HG03095 (cell line): ENCODE measurements at regions not wholly inside any gene's neighbourhood (a gene's known extent, or its start where the extent isn't known, plus 50 kb on each side); places are given as distances from the start of the nearest gene placed in this dataset.
"Not testable (repeated sequence)": the region's sequence is repeated elsewhere in the genome, so short reads cannot be mapped to it uniquely, and the experiment has no call there.

ENCODE experiments used
- ATAC-seq: cut with Tn5 transposase; IDR thresholded peaks from one replicate; pipeline ENCODE4 v1.9.1; 2021; ENCODE audit warnings: moderate library complexity; ENCODE audit not compliant: unreplicated experiment

- ATAC-seq = no peak
These were observed 234.5 kb downstream of the THBS2 start for GRCh38 chr6:169019111-169019510.

- no peak for ATAC-seq
These were observed 236.9 kb downstream of the THBS2 start for GRCh38 chr6:169016758-169017157.

GRCh38 chr6:169014211-169015197 lies 239.1 kb downstream of the THBS2 start:
- no peak for ATAC-seq

GRCh38 chr6:169009628-169010027 lies 244.0 kb downstream of the THBS2 start:
- no peak for ATAC-seq

DNA sequence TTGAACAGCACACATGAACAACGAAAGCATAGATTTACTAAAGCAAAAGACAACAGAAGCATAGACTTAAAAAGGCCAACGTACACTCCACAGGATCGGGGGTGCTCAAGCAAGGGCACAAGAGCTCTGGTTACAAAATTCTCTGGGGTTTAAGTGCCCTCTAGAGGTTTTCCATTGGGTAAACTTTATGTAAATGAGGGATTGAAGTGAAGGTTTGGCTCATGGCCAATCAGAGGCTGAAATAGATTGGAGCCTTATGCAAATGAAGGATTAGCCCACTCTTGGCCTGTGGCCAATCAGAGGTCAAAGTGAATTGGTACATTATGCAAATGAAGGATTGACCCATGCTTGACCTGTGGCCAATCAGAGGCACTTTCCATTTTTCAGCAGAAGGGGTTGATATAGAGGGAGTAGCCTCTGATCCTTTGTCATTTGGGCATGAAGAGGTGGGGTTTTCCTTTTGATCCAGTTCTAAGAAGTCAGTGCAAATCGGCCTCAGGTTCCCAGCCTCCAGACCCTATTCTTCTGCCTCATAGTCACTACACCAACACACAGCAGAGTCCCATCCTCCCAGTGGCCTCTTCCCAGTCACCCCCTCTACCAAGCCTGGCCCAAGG lies 244.9 kb downstream of the THBS2 start:
- no peak for ATAC-seq

- no peak for ATAC-seq
These were observed 248.5 kb downstream of the THBS2 start for GRCh38 chr6:169005166-169005565.

DNA sequence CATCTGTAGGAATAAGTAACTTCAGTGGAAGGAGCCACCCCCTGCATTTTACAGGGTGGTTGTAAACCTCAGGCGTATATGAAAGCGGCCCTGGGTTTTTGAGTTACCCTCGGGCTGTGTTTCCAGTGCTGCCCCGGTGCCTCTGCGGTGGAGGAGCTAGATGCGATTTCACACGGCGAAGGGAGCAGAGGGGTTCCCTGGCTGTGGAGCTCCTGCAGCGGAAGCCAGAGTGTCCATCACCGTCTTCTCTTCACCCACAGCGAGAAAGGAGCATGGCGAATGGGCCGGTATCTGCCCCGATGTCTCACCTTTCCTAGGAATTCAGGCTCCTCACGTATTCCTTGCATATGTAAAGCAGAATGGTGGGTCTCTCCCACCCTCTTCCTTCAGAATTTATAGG lies 253.6 kb downstream of the THBS2 start:
- no peak for ATAC-seq

- ATAC-seq = no peak
These were observed 254.3 kb downstream of the THBS2 start for GRCh38 chr6:168999392-168999791.

- no peak for ATAC-seq
These were observed 257.4 kb downstream of the THBS2 start for GRCh38 chr6:168996356-168996625.

DNA sequence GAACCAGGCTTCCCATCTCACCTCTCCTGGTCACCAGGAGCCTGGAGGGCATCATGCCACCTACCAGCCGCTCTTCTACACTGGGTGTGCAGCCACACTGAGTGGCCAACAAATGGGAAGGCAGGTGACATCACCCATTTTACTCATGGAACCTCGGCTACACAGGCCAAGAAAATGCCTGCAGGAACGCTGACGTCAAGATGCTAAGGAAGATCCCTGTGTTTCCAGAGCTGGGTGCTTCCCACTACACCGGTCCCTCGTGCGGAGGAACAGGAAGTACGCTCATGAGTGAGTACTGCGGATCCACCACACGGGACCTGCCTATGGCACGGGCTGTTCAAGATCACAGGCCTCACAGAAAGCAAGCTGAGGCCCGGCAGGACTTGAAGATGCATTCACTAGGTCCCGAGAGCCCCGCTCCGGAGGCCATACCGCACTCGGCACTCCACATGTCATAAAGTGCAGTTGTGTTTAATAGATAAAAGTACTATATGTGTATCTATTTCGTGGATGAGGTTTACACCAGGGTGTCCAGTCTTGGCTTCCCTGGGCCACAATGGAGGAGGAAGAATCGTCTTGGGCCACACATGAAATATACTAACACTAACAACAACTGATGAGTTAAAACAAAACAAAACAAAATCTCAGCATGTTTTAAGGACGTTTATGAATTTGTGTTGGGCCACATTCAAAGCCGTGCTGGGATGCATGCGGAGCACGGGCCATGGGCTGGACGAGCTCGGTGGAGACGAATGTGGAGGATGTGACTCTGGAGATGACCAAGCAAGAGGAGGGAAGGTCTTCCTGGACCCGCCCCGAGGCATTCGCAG lies 257.9 kb downstream of the THBS2 start:
- ATAC-seq = no peak

DNA sequence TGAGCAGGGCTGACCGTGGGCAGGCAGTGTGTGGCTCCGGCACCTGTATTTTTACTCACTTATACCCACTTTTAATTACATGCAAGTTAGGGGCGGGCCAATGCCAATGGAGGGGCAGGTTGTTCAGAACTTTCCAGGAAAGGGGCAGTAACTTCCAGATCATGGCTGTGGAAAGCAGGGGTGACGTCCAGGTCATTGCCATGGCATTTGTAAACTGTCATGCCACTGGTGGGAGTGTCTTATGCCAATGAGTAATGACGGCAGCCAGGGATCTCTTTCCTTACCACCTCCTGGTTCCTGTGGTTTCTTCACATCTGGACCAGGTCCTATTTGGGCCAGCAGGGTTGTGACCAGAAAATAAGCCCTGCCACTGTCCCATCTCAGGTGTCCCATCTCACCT lies 258.7 kb downstream of the THBS2 start:
- no peak for ATAC-seq

DNA sequence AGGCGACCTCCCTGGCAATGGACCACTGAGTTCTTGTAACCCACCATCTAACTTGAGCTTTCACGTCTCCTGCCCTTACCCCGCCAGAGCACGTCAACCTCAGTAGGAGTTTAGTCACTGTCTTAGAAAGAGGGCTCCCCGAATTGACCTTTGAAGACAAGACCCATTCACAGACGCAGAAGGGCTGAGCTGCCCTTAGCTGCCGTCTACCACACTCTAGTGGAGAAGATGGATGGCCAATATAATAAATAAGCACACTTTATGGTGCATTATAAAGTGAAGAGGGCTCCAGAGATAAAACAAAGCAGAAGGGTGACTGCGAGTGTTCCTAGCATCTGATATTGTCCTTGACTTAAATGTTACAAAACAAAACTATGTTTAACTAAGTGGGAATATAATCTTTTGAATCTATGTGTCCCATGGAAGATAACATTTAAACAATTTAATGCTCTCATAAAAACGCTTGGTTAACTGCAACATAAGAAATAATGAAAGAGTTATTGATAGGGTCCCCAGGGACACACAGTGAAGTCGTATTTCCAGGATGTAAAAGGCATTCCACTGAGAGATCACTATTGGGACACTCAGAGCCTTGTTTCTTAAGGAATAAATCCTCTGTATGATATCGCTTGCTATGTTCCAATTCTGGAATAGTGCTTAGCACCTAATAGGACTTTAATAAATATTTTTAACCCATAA lies 261.1 kb downstream of the THBS2 start:
- no peak for ATAC-seq

DNA sequence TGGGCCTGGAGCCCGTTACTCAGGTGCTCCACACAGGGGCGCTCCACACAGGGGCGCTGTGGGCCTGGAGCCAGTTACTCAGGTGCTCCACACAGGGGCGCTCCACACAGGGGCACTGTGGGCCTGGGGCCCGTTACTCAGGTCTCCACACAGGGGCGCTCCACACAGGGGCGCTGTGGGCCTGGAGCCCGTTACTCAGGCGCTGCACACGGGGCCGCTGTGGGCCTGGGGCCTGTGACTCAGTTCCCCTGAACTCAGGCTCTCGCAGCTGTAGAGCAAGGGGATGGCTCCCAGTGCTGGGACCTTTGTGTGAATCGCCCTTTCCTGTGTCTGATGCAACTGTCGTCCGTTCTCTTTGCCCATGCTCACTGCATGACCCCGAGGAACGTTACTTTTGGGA lies 262.0 kb downstream of the THBS2 start:
- ATAC-seq = not testable (repeated sequence)

DNA sequence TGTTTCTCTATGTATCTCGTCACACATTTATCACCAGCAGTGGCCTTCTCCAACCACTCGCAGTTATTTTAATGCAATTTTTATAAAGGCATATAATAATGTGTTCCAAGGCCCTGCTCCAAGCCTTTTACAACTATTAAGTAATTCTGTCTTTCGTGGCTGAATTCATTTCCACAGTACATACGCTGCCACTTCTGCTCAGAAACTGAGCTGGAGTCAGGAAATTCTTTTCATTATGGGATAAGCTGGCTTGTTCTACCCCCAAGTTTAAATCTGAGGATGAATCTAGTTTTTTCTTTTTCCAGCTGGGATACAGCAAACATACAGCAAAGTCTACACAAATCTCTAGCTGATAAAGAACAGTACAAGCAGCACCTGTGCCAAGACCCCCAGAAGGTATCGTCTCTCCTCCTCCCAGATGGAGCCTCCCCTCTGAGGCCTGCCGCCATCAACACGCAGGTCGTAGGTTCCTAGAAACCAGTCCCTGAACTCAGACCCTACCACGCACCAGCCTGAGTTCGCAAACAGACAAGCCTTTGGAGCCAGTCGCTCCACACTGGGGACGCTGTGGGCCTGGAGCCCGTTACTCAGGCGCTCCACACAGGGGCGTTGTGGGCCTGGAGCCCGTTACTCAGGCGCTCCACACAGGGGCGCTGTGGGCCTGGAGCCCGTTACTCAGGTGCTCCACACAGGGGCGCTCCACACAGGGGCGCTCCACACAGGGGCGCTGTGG lies 263.5 kb downstream of the THBS2 start:
- ATAC-seq = no peak

DNA sequence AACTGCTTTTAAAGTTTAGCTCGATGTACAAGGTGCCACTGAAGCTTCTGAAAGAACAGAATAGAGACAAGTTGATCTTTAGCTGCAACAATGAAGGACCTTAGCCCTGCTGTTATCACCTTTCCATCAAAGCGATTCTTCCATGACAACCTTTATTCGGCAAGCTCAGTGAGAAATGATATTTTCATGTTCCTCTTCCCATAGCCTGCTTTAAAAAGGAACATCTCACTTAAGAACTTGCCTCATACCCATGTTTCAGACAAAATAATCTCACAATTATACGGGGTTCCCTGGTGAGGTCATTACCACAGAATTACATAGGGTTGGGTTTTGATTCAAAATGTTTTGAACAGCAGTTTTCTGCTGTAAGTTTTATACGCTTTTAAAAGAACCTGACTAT lies 264.2 kb downstream of the THBS2 start:
- ATAC-seq = no peak

DNA sequence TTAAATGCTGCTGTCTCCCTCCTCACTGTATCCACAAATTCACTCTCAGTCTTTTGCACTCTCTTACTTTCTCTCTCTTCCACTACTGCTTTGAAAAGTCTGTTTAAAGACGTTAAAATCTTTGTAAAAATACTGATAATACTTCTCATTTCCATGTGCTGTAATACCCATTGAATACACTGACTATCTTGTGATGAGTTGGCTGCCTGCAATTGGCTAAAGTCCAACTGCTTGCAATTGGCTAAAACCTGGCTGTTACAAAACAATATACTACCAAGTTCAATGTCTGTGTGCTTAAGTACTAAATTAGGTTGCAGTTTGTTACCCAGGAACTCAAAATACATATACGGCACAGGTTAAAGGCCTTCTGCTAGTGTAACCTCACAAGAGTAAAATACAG lies 264.8 kb downstream of the THBS2 start:
- ATAC-seq = no peak

DNA sequence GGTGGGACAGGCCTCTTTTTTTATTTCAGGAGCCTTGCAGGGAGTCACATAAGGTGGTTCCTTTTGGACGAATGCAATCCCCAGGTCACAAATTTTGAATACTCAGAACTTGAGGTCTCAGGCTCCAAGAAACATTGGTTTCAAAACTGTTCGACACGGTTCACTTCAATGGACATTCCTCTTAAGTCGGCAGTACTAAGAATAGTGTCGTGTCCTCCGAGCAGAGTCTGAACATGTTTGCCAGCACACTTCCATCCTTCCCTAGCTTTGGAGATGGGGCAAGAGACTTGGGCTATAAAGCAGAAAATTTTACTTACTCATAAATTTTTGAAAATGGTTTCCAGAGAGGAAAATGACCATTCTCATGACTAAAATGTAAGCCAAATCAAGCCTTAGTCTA lies 265.4 kb downstream of the THBS2 start:
- ATAC-seq = no peak

DNA sequence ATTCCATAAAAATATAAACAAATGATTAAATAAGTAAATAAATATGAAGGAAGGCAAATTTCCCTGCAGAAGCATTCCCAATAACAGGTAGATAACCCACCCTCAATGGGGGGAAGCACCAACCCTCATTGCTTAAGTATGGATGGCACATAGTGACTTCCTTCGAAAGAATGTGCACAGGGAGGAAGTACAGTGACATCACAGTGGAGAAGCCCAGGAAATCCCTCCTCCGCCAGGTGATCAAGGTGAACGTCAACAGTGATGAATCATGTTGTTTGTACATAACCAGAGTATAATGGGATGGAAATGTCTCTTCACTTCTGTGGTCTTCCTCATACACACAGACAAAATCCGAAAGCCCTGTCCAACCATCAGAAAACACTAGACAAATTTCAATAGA lies 267.9 kb downstream of the THBS2 start:
- no peak for ATAC-seq

- ATAC-seq = no peak
These were observed 269.7 kb downstream of the THBS2 start for GRCh38 chr6:168983925-168984324.

DNA sequence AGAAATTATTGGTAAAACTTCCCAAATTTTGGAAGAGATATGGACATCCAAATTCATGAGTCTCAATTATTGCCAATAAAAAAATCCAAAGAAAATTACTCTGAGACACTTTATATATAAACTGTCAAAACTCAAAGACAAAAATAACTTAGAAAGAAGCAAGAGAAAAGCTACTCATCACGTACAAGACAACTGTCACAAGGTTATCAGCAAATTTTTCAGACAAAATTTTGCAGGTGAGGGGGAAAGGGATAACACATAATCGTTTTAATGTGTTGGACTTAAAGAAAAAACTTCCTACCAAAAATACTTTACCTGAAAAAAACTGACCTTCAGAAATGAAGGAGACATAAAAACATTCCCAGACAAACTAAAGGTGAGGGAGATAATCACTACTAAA lies 272.5 kb downstream of the THBS2 start:
- ATAC-seq = no peak
